ENCODE measurements at regions not wholly inside any gene's neighbourhood (a gene's known extent, or its start where the extent isn't known, plus 50 kb on each side); places are given as distances from the start of the nearest gene placed in this dataset.

GRCh38 chr1:209318181-209319056 lies 265.1 kb upstream of the CAMK1G start:
- no peak for TF ChIP-seq FOXM1 (IDR thresholded peaks at IDR 0.05; ENCODE audit: borderline replicate concordance, low read depth)
- no peak for TF ChIP-seq REST (IDR thresholded peaks at IDR 0.05; ENCODE audit: low read depth)
- TF ChIP-seq ZBTB7A (IDR thresholded peaks at IDR 0.05; ENCODE audit: low read depth), result no peak
- no peak for TF ChIP-seq CREB1 (IDR thresholded peaks at IDR 0.05; ENCODE audit: low read depth)
- no peak for TF ChIP-seq RAD21 (IDR thresholded peaks at IDR 0.05; ENCODE audit: low read depth)
- TF ChIP-seq EP300 (IDR thresholded peaks at IDR 0.05; ENCODE audit: borderline replicate concordance), result no peak
- TF ChIP-seq NFIC (IDR thresholded peaks at IDR 0.05), result no peak
- TF ChIP-seq YY1 (IDR thresholded peaks at IDR 0.05; ENCODE audit: low read depth), result no peak
- no peak for TF ChIP-seq TEAD4 (IDR thresholded peaks at IDR 0.05)
- TF ChIP-seq EGR1 (IDR thresholded peaks at IDR 0.05), result no peak
- TF ChIP-seq TCF12 (IDR thresholded peaks at IDR 0.05; ENCODE audit: low read depth), result no peak
- TF ChIP-seq MAX (IDR thresholded peaks at IDR 0.05), result no peak
- TF ChIP-seq TAF1 (IDR thresholded peaks at IDR 0.05; ENCODE audit: low read depth), result no peak

GRCh38 chr1:209319057-209319432 lies 264.5 kb upstream of the CAMK1G start:
- TF ChIP-seq CEBPB (IDR thresholded peaks at IDR 0.05) (no peak), MAX (IDR thresholded peaks at IDR 0.05) (no peak), RAD21 (IDR thresholded peaks at IDR 0.05; ENCODE audit: low read depth) (no peak), ZBTB7A (IDR thresholded peaks at IDR 0.05; ENCODE audit: low read depth) (no peak), TCF12 (IDR thresholded peaks at IDR 0.05; ENCODE audit: low read depth) (no peak), REST (IDR thresholded peaks at IDR 0.05; ENCODE audit: low read depth) (no peak), USF1 (IDR thresholded peaks at IDR 0.05) (no peak), NFIC (IDR thresholded peaks at IDR 0.05) (no peak), EGR1 (IDR thresholded peaks at IDR 0.05) (no peak), TAF1 (IDR thresholded peaks at IDR 0.05; ENCODE audit: low read depth) (no peak), CREB1 (IDR thresholded peaks at IDR 0.05; ENCODE audit: low read depth) (no peak)

GRCh38 chr1:209319549-209319948 lies 264.0 kb upstream of the CAMK1G start:
- TF ChIP-seq USF1 (IDR thresholded peaks at IDR 0.05) (no peak), CREB1 (IDR thresholded peaks at IDR 0.05; ENCODE audit: low read depth) (no peak), REST (IDR thresholded peaks at IDR 0.05; ENCODE audit: low read depth) (no peak)

- no peak for TF ChIP-seq TEAD4 (IDR thresholded peaks at IDR 0.05)
- no peak for TF ChIP-seq YY1 (IDR thresholded peaks at IDR 0.05; ENCODE audit: low read depth)
These were observed 259.8 kb upstream of the CAMK1G start for GRCh38 chr1:209323743-209324142.

Data from Ishikawa (cell line).